ENCODE measurements at regions not wholly inside any gene's neighbourhood (a gene's known extent, or its start where the extent isn't known, plus 50 kb on each side); places are given as distances from the start of the nearest gene placed in this dataset.
"Not testable (repeated sequence)": the region's sequence is repeated elsewhere in the genome, so short reads cannot be mapped to it uniquely, and the experiment has no call there.

GRCh38 chr18:30800800-30801199 is 241.7 kb downstream of the DSC3 start:
- TF ChIP-seq CTCF (IDR thresholded peaks at IDR 0.05; ENCODE audit: insufficient read depth, low read length, poor library complexity, severe bottlenecking), result no peak
- Histone ChIP-seq H3K36me3 (ENCODE audit: control insufficient read depth, insufficient read depth, low read length) (no peaks in the 10 kb centered on the region), H3K27me3 (replicated peaks; ENCODE audit: control insufficient read depth, insufficient read depth, low read length) (no peaks in the 10 kb centered on the region), H3K4me3 (replicated peaks; ENCODE audit: low read depth, low read length) (no peak overlapping the region)
- DNase-seq (ENCODE audit: extremely low read depth, insufficient read length), result no peak

- no peak for TF ChIP-seq CTCF (IDR thresholded peaks at IDR 0.05; ENCODE audit: insufficient read depth, low read length, poor library complexity, severe bottlenecking)
- no peak for DNase-seq (ENCODE audit: extremely low read depth, insufficient read length)
- H3K27me3 ChIP-seq (replicated peaks; ENCODE audit: control insufficient read depth, insufficient read depth, low read length), result no peaks in the 10 kb centered on the region
- H3K4me3 ChIP-seq (replicated peaks; ENCODE audit: low read depth, low read length), result no peak overlapping the region
- H3K36me3 ChIP-seq (ENCODE audit: control insufficient read depth, insufficient read depth, low read length), result no peaks in the 10 kb centered on the region
These were observed 250.5 kb downstream of the DSC3 start for GRCh38 chr18:30792051-30792450.

- not testable (repeated sequence) for H3K36me3 ChIP-seq (ENCODE audit: control insufficient read depth, insufficient read depth, low read length); H3K27me3 ChIP-seq (replicated peaks; ENCODE audit: control insufficient read depth, insufficient read depth, low read length); H3K4me3 ChIP-seq (replicated peaks; ENCODE audit: low read depth, low read length); DNase-seq (ENCODE audit: extremely low read depth, insufficient read length)
These were observed 254.0 kb downstream of the DSC3 start for GRCh38 chr18:30788411-30788991.

DNA sequence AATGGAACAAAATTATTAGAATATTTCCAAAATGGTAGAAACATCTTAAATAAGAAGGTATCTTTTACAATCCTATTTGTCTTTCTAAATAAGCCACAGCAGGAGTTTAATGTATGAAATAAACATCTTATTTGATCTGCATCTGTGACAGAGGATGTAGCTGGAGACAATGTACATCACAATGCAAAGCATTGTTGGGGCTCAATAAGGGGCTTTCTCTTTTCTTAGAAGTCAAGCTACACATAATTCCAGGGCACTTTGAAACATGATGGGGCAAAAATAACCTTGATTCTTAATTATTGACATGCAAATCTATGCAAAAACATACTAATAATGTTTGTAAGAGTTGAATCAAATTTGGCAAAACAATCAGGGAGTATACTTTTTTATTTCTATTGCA is 255.1 kb downstream of the DSC3 start:
- Histone ChIP-seq H3K4me3 (replicated peaks; ENCODE audit: low read depth, low read length) (no peak overlapping the region), H3K27me3 (replicated peaks; ENCODE audit: control insufficient read depth, insufficient read depth, low read length) (no peaks in the 10 kb centered on the region), H3K36me3 (ENCODE audit: control insufficient read depth, insufficient read depth, low read length) (no peaks in the 10 kb centered on the region)
- no peak for TF ChIP-seq CTCF (IDR thresholded peaks at IDR 0.05; ENCODE audit: insufficient read depth, low read length, poor library complexity, severe bottlenecking)
- DNase-seq (ENCODE audit: extremely low read depth, insufficient read length), result no peak

GRCh38 chr18:30781601-30782000 is 260.9 kb downstream of the DSC3 start:
- Histone ChIP-seq H3K4me3 (replicated peaks; ENCODE audit: low read depth, low read length) (no peak overlapping the region), H3K27me3 (replicated peaks; ENCODE audit: control insufficient read depth, insufficient read depth, low read length) (no peaks in the 10 kb centered on the region), H3K36me3 (ENCODE audit: control insufficient read depth, insufficient read depth, low read length) (no peaks in the 10 kb centered on the region)
- TF ChIP-seq CTCF (IDR thresholded peaks at IDR 0.05; ENCODE audit: insufficient read depth, low read length, poor library complexity, severe bottlenecking), result no peak
- no peak for DNase-seq (ENCODE audit: extremely low read depth, insufficient read length)

GRCh38 chr18:30775629-30776028 is 266.9 kb downstream of the DSC3 start:
- H3K4me3 ChIP-seq (replicated peaks; ENCODE audit: low read depth, low read length), result no peak overlapping the region
- H3K27me3 ChIP-seq (replicated peaks; ENCODE audit: control insufficient read depth, insufficient read depth, low read length), result no peaks in the 10 kb centered on the region
- no peak for TF ChIP-seq CTCF (IDR thresholded peaks at IDR 0.05; ENCODE audit: insufficient read depth, low read length, poor library complexity, severe bottlenecking)
- H3K36me3 ChIP-seq (ENCODE audit: control insufficient read depth, insufficient read depth, low read length), result no peaks in the 10 kb centered on the region
- no peak for DNase-seq (ENCODE audit: extremely low read depth, insufficient read length)

GRCh38 chr18:30772170-30772569 is 270.4 kb downstream of the DSC3 start:
- DNase-seq (ENCODE audit: extremely low read depth, insufficient read length); H3K27me3 ChIP-seq (replicated peaks; ENCODE audit: control insufficient read depth, insufficient read depth, low read length); H3K36me3 ChIP-seq (ENCODE audit: control insufficient read depth, insufficient read depth, low read length); H3K4me3 ChIP-seq (replicated peaks; ENCODE audit: low read depth, low read length): not testable (repeated sequence)
